Neural progenitor cell (in vitro differentiated cells): ENCODE measurements at regions not wholly inside any gene's neighbourhood (a gene's known extent, or its start where the extent isn't known, plus 50 kb on each side); places are given as distances from the start of the nearest gene placed in this dataset.

Experiments
- CTCF ChIP-seq: fragments of 200-600 bp; sonication (generic); IDR thresholded peaks from 2 replicates; pipeline ENCODE4 v1.5.1; 2017; ENCODE audit warnings: antibody characterized with exemption, mild to moderate bottlenecking
- EZH2phosphoT487 ChIP-seq: fragments of 200-600 bp; sonication (generic); IDR thresholded peaks from 2 replicates; pipeline ENCODE4 v1.6.1; 2017; ENCODE audit warnings: antibody characterized with exemption

- TF ChIP-seq CTCF (no peak), EZH2phosphoT487 (no peak)
These were observed 643.8 kb downstream of the SORCS1 start for GRCh38 chr10:106520698-106521097.
